Ovary (tissue), 3 donors: ENCODE measurements at regions not wholly inside any gene's neighbourhood (a gene's known extent, or its start where the extent isn't known, plus 50 kb on each side); places are given as distances from the start of the nearest gene placed in this dataset.

Experiments used
- CTCF ChIP-seq, 3 donors: fragments of 450-650 bp in 2 of 3; fragments of 200-600 bp in 1 of 3; IDR thresholded peaks; one replicate each; pipeline versions ENCODE4 v1.5.1 to v1.8.0; 2016 to 2022; ENCODE audit warnings: antibody characterized with exemption in 3 of 3, mild to moderate bottlenecking in 1 of 3
- EP300 ChIP-seq: sonication (generic); formaldehyde crosslinking; IDR thresholded peaks from one replicate; pipeline ENCODE4 v1.6.1; 2017; ENCODE audit warnings: antibody characterized with exemption
- POLR2A ChIP-seq: fragments of 450-650 bp; IDR thresholded peaks from one replicate; pipeline ENCODE4 v1.6.1; 2017; ENCODE audit warnings: antibody characterized with exemption, mild to moderate bottlenecking, moderate library complexity
- donor health status: DM: no; HTN: no; CAD: no.

DNA sequence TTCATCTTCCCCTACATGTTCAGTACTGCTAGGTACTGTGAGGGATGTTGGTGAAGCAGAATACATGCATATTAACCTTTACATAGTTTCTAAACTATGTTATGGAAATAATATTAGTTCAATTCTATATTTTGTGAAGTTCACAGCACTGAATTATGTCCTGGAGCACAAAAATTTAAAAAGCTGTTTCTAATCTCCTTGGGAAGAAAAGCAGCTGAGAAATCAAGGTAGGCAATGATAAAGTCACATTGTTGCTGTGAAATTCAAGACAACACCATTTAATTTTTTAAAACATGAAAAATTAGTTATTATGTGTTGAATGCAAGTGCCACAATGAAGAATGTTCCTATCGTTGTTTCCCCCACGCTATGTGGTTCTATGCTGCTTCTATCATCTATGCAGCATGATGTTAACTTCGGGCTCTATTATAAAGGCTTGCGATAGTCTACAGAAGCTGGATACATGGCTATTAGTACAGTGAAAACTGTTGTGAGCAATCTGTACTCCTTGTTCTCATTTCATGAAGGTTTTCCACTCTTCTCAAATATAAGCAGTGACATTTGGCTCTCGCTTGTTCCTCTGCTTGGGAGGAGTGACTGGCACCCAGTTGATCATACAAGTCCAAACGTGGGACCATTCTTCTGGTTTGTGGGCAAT is 164.3 kb downstream of the AASDHPPT start:
- no peak for TF ChIP-seq CTCF (IDR thresholded peaks at IDR 0.05)
- TF ChIP-seq POLR2A = no peak
- no peak for TF ChIP-seq EP300
